ENCODE measurements at regions not wholly inside any gene's neighbourhood (a gene's known extent, or its start where the extent isn't known, plus 50 kb on each side); places are given as distances from the start of the nearest gene placed in this dataset.

DNA sequence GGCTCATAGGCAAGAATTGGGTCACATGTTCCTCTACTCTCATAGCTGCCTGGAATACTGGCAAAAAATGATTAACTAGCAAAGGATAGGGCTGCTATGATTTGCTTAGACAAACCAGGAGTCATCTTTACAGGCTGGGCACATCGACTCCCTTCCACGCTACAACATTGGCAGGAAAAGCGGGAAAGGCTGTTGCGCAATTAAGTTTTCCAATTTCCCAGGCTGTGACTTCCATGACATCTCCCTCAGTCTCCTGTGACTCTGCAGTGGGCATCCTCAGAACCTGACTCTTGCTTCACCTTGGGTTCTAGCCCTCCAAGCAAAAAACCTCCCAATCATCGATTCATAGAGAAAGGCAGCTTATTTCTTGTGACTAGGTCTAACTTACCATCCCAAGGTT lies 184.5 kb upstream of the E2F7 start:
- H2AFZ ChIP-seq (ENCODE audit: low read depth), result no peak overlapping the region
- POLR2A ChIA-PET, result no interaction called here
- H3K36me3 ChIP-seq (replicated peaks in 1 of 2; ENCODE audit: control insufficient read depth in 1 of 2, insufficient read depth in 2 of 2, low read length in 1 of 2), result no peaks in the 10 kb centered on the region
- H3F3A ChIP-seq (replicated peaks; ENCODE audit: insufficient read depth), result no peaks in the 10 kb centered on the region
- no peak for TF ChIP-seq EP300 (IDR thresholded peaks at IDR 0.05; ENCODE audit: borderline replicate concordance in 1 of 2, low read depth in 1 of 2, low read length in 1 of 2)
- no peak for TF ChIP-seq MEF2A (IDR thresholded peaks at IDR 0.05; ENCODE audit: borderline replicate concordance, low read depth)
- no peak for TF ChIP-seq GATA2 (CRISPR knock-in tag; IDR thresholded peaks at IDR 0.05)
- no peak for TF ChIP-seq RFX5 (IDR thresholded peaks at IDR 0.05; ENCODE audit: low read length)
- no peak for TF ChIP-seq MXI1 (IDR thresholded peaks at IDR 0.05; ENCODE audit: low read depth, low read length)
- no peak for TF ChIP-seq YY1 (IDR thresholded peaks at IDR 0.05; ENCODE audit: low read depth)
- TF ChIP-seq, protein P1, sequence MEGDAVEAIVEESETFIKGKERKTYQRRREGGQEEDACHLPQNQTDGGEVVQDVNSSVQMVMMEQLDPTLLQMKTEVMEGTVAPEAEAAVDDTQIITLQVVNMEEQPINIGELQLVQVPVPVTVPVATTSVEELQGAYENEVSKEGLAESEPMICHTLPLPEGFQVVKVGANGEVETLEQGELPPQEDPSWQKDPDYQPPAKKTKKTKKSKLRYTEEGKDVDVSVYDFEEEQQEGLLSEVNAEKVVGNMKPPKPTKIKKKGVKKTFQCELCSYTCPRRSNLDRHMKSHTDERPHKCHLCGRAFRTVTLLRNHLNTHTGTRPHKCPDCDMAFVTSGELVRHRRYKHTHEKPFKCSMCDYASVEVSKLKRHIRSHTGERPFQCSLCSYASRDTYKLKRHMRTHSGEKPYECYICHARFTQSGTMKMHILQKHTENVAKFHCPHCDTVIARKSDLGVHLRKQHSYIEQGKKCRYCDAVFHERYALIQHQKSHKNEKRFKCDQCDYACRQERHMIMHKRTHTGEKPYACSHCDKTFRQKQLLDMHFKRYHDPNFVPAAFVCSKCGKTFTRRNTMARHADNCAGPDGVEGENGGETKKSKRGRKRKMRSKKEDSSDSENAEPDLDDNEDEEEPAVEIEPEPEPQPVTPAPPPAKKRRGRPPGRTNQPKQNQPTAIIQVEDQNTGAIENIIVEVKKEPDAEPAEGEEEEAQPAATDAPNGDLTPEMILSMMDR (IDR thresholded peaks at IDR 0.05), result no peak
- TF ChIP-seq EZH2phosphoT487 (IDR thresholded peaks at IDR 0.05; ENCODE audit: borderline replicate concordance, low read depth), result no peak
- no peak for TF ChIP-seq SMC3 (IDR thresholded peaks at IDR 0.05; ENCODE audit: low read depth, low read length)
- TF ChIP-seq, protein P2, sequence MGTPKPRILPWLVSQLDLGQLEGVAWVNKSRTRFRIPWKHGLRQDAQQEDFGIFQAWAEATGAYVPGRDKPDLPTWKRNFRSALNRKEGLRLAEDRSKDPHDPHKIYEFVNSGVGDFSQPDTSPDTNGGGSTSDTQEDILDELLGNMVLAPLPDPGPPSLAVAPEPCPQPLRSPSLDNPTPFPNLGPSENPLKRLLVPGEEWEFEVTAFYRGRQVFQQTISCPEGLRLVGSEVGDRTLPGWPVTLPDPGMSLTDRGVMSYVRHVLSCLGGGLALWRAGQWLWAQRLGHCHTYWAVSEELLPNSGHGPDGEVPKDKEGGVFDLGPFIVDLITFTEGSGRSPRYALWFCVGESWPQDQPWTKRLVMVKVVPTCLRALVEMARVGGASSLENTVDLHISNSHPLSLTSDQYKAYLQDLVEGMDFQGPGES (IDR thresholded peaks at IDR 0.05; ENCODE audit: low read depth, low read length), result no peak
- TF ChIP-seq, protein P3, sequence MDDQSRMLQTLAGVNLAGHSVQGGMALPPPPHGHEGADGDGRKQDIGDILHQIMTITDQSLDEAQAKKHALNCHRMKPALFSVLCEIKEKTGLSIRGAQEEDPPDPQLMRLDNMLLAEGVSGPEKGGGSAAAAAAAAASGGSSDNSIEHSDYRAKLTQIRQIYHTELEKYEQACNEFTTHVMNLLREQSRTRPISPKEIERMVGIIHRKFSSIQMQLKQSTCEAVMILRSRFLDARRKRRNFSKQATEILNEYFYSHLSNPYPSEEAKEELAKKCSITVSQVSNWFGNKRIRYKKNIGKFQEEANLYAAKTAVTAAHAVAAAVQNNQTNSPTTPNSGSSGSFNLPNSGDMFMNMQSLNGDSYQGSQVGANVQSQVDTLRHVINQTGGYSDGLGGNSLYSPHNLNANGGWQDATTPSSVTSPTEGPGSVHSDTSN (IDR thresholded peaks at IDR 0.05), result no peak
- no peak for TF ChIP-seq RAD21 (IDR thresholded peaks at IDR 0.05; ENCODE audit: low read length)
- TF ChIP-seq TAF1 (IDR thresholded peaks at IDR 0.05; ENCODE audit: borderline replicate concordance, low read depth, low read length), result no peak
- no peak for TF ChIP-seq CHD2 (IDR thresholded peaks at IDR 0.05; ENCODE audit: low read length, partially characterized antibody)
- TF ChIP-seq GABPA (IDR thresholded peaks at IDR 0.05; ENCODE audit: low read depth), result no peak
- TF ChIP-seq FOSL2 (IDR thresholded peaks at IDR 0.05; ENCODE audit: borderline replicate concordance, low read depth), result no peak
- no peak for TF ChIP-seq ZBTB33 (IDR thresholded peaks at IDR 0.05; ENCODE audit: borderline replicate concordance, low read depth)
- no peak for TF ChIP-seq USF2 (IDR thresholded peaks at IDR 0.05; ENCODE audit: borderline replicate concordance, low read depth, low read length)
- no peaks in the 10 kb centered on the region for H3K9me3 ChIP-seq
- H3K79me2 ChIP-seq (ENCODE audit: insufficient read depth), result no peaks in the 10 kb centered on the region
- CTCF ChIA-PET, result no interaction called here
- H3K9ac ChIP-seq, result no peak overlapping the region
- WGBS (ENCODE audit: low lambda C conversion rate), result 66% methylated on average over 5 of the region's 5 CpGs
- H3K9me2 ChIP-seq, result no peaks in the 10 kb centered on the region
- no peaks in the 10 kb centered on the region for H3K27me3 ChIP-seq (ENCODE audit: insufficient read depth)
- DNase-seq, result no peak
- no peak overlapping the region for H3K27ac ChIP-seq (ENCODE audit: low read depth in 2 of 2, low read length in 1 of 2)
- H3K4me2 ChIP-seq, result no peak overlapping the region
- no peak overlapping the region for H3K4me3 ChIP-seq (ENCODE audit: low read depth in 2 of 2, low read length in 1 of 2)
- no peaks in the 10 kb centered on the region for H4K20me1 ChIP-seq (ENCODE audit: insufficient read depth)
- no peaks in the 10 kb centered on the region for H3K4me1 ChIP-seq (ENCODE audit: control insufficient read depth in 1 of 2, insufficient read depth in 2 of 2, low read depth in 1 of 2, low read length in 1 of 2)
